GM12878 (cell line): ENCODE measurements at regions not wholly inside any gene's neighbourhood (a gene's known extent, or its start where the extent isn't known, plus 50 kb on each side); places are given as distances from the start of the nearest gene placed in this dataset.

ENCODE experiments used
- ATAC-seq: fragments of 200-7000 bp; cut with Tn5 transposase; 3 replicates; pipeline ENCODE4 v1.9.1; 2020; ENCODE audit warnings: mild to moderate bottlenecking, moderate library complexity
- BruUV-seq: library from RNA; stranded (reverse); fragments of 400-500 nt; replicated peaks from 2 replicates; lab custom pipeline; 2021; lab: Mats Ljungman, UMichigan
- CTCF ChIA-PET: fragments of 300-600 bp; sonication (Branson Sonifier 250); formaldehyde crosslinking; extraction: SDS; loops from one replicate; lab custom pipeline; 2021; ENCODE audit warnings: inconsistent platforms; lab: Yijun Ruan, JAX
- POLR2A ChIA-PET: fragments of 350-600 bp; formaldehyde crosslinking; extraction: SDS; loops from one replicate; lab custom pipeline; 2021; ENCODE audit warnings: inconsistent platforms; lab: Charles Lee
- RAD21 ChIA-PET: fragments of 300-600 bp; sonication (Branson Sonifier 250); formaldehyde crosslinking; loops from one replicate; lab custom pipeline; 2023; ENCODE audit warnings: antibody characterized with exemption; ENCODE audit not compliant: unreplicated experiment; lab: Charles Lee
- SMC1A ChIA-PET: fragments of 300-600 bp; sonication (Branson Sonifier 250); formaldehyde crosslinking; loops from one replicate; lab custom pipeline; 2023; ENCODE audit not compliant: unreplicated experiment, uncharacterized antibody; lab: Charles Lee
- DNase-seq: peaks from one replicate; pipeline ENCODE4 v3.0.0-alpha.2; 2011; ENCODE audit warnings: low read depth, low spot score
- FAIRE-seq: peaks from 3 replicates; lab custom pipeline; 2011; peaks lifted over from hg19 to GRCh38; lab: Jason Lieb, UNC
- H2AFZ ChIP-seq: 2 replicates; pipeline ENCODE4 v1.6.0; 2011; ENCODE audit warnings: low read depth, low read length, control low read depth; ENCODE audit not compliant: control insufficient read depth
- H3K27ac ChIP-seq: 2 replicates; pipeline ENCODE4 v1.5.1; 2011; ENCODE audit warnings: control low read depth; ENCODE audit not compliant: control insufficient read depth, insufficient read depth
- H3K27me3 ChIP-seq, 2 experiments: replicated peaks in 1 of 2; 2 replicates each; pipeline versions ENCODE4 v1.6.0 to v1.6.1; 2011; ENCODE audit warnings: low read length in 1 of 2; ENCODE audit not compliant: control insufficient read depth in 2 of 2, insufficient read depth in 2 of 2
- H3K36me3 ChIP-seq, 2 experiments: 2 replicates each; pipeline ENCODE4 v1.5.1; 2011; ENCODE audit warnings: low read length in 1 of 2; ENCODE audit not compliant: control insufficient read depth in 2 of 2, insufficient read depth in 2 of 2
- H3K4me1 ChIP-seq: 2 replicates; pipeline ENCODE4 v1.6.1; 2011; ENCODE audit warnings: mild to moderate bottlenecking, low read length, moderate library complexity, mixed read lengths; ENCODE audit not compliant: control insufficient read depth, insufficient read depth
- H3K4me2 ChIP-seq: 2 replicates; pipeline ENCODE4 v1.6.0; 2011; ENCODE audit warnings: control low read depth; ENCODE audit not compliant: control insufficient read depth, insufficient read depth
- H3K4me3 ChIP-seq: fragments of 200-600 bp; sonication (generic); 2 replicates; pipeline ENCODE4 v1.5.1; 2016
- H3K79me2 ChIP-seq: 2 replicates; pipeline ENCODE4 v1.6.0; 2011; ENCODE audit warnings: low read length; ENCODE audit not compliant: control insufficient read depth, insufficient read depth
- H3K9ac ChIP-seq: 2 replicates; pipeline ENCODE4 v1.8.0; 2011; ENCODE audit warnings: low read length, control low read depth, mixed read lengths; ENCODE audit not compliant: control insufficient read depth, insufficient read depth
- H3K9me3 ChIP-seq: replicated peaks from 3 replicates; pipeline ENCODE4 v1.5.1; 2011; ENCODE audit warnings: mild to moderate bottlenecking, low read length; ENCODE audit not compliant: control insufficient read depth, insufficient read depth
- H4K20me1 ChIP-seq: 2 replicates; pipeline ENCODE4 v1.6.0; 2011; ENCODE audit not compliant: control insufficient read depth, insufficient read depth
- BACH1 ChIP-seq: fragments of 450-650 bp; IDR thresholded peaks from 2 replicates; pipeline ENCODE4 v1.6.1; 2017; ENCODE audit warnings: mild to moderate bottlenecking, borderline replicate concordance
- CBX5 ChIP-seq: sonication (generic); IDR thresholded peaks from 2 replicates; pipeline ENCODE4 v1.6.1; 2016; ENCODE audit warnings: low read depth, moderate library complexity, mild to moderate bottlenecking, inconsistent platforms
- CEBPB ChIP-seq, 2 experiments: fragments of 150-350 bp in 1 of 2; IDR thresholded peaks; 2 replicates each; pipeline ENCODE4 v1.6.1; 2012 to 2014; ENCODE audit warnings: low read depth in 2 of 2, low read length in 2 of 2, borderline replicate concordance in 1 of 2, inconsistent platforms in 1 of 2
- HCFC1 ChIP-seq: fragments of 150-350 bp; IDR thresholded peaks from 2 replicates; pipeline ENCODE4 v1.6.1; 2014; ENCODE audit warnings: low read length
- MEF2B ChIP-seq: fragments of 450-650 bp; IDR thresholded peaks from 2 replicates; pipeline ENCODE4 v1.6.1; 2018; ENCODE audit warnings: mild to moderate bottlenecking, moderate library complexity; ENCODE audit not compliant: partially characterized antibody, poor library complexity, severe bottlenecking
- NR2F1 ChIP-seq: fragments of 450-650 bp; conservative IDR thresholded peaks from 2 replicates; pipeline ENCODE4 v1.6.1; 2017; ENCODE audit warnings: mild to moderate bottlenecking
- SMAD5 ChIP-seq: IDR thresholded peaks from 2 replicates; pipeline ENCODE4 v1.6.1; 2016; ENCODE audit warnings: antibody characterized with exemption, low read depth
- SMARCA5 ChIP-seq: fragments of 450-650 bp; IDR thresholded peaks from 2 replicates; pipeline ENCODE4 v1.6.1; 2017; ENCODE audit warnings: mild to moderate bottlenecking
- SMC3 ChIP-seq: IDR thresholded peaks from 2 replicates; pipeline ENCODE4 v1.6.1; 2011; ENCODE audit warnings: low read length, improper control_type of control experiment, borderline replicate concordance
- SREBF2 ChIP-seq: IDR thresholded peaks from 2 replicates; pipeline ENCODE4 v1.6.1; 2012; ENCODE audit warnings: mild to moderate bottlenecking, low read length
- STAT3 ChIP-seq: IDR thresholded peaks from 2 replicates; pipeline ENCODE4 v1.6.1; 2011; ENCODE audit warnings: low read depth, low read length, improper control_type of control experiment
- TCF3 ChIP-seq: IDR thresholded peaks from 2 replicates; pipeline ENCODE4 v1.6.1; 2012; ENCODE audit warnings: low read depth, mild to moderate bottlenecking, low read length, borderline replicate concordance; ENCODE audit not compliant: insufficient read depth
- ZNF207 ChIP-seq: fragments of 450-650 bp; IDR thresholded peaks from 2 replicates; pipeline ENCODE4 v1.6.1; 2014; ENCODE audit warnings: antibody characterized with exemption, mild to moderate bottlenecking, borderline replicate concordance
- ZNF217 ChIP-seq: fragments of 450-650 bp; IDR thresholded peaks from 2 replicates; pipeline ENCODE4 v1.6.1; 2017; ENCODE audit warnings: antibody characterized with exemption, mild to moderate bottlenecking
- WGBS: methylation state at CpG from one replicate; pipeline ENCODE4 v1.1.6; 2016; ENCODE audit warnings: low lambda C conversion rate; ENCODE audit not compliant: insufficient replicate concordance, insufficient coverage; ENCODE audit errors: missing lambda C conversion rate; 5-methylcytosine and 5-hydroxymethylcytosine counted together
- in situ Hi-C: fragments of 300-500 bp; cut with MboI; formaldehyde crosslinking; loops from 9 replicates; pipeline ENCODE4 v1.14.3; 2018; ENCODE audit warnings: mixed read lengths
- intact Hi-C: fragments of 100-400 bp; cut with micrococcal nuclease; formaldehyde crosslinking; loops from one replicate; pipeline ENCODE4 v1.14.2; 2022; ENCODE audit not compliant: unreplicated experiment
- TF ChIP-seq, protein P1 (sequence below): fragments of 450-650 bp; conservative IDR thresholded peaks from 2 replicates; pipeline ENCODE4 v1.6.1; 2017; ENCODE audit warnings: mild to moderate bottlenecking, moderate library complexity
- TF ChIP-seq, protein P2 (sequence below): fragments of 450-650 bp; IDR thresholded peaks from 2 replicates; pipeline ENCODE4 v1.6.1; 2017; ENCODE audit warnings: mild to moderate bottlenecking
- TF ChIP-seq, protein P3 (sequence below): fragments of 450-650 bp; IDR thresholded peaks from 2 replicates; pipeline ENCODE4 v1.6.1; 2017; ENCODE audit warnings: antibody characterized with exemption, mild to moderate bottlenecking, moderate library complexity

DNA sequence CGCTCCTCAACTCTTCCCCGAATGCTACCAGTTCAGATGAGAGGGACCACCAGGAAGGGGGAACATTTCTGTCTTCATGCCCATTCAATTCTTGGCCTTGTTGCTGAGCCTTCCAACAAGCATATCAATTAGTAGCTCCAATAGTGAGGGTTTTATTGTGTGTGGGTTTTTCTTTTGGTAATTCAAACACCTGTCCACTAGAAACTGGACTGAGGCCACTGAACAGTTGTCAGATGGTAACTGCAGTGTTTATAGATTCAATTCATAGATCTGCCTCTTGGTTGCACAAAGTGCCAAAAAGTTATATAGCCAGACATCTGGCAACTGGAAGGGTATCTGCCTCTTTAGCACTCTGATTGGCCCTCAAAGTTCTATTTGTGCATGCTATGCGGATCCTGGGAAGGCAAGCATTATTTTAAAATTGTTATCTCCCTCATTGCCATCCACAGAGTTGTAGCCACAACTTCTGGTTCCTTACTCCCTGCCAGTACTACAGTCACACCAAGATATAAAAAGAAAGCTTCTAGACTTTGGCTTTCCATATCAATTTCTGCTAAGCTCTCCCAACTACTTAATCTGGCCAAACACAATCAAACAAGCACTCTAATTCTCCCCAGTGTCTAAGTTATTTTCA lies 83.3 kb upstream of the ZNF521 start:
- ChIA-PET POLR2A (no interaction called here), CTCF (no interaction called here), SMC1A (no interaction called here), RAD21 (no interaction called here)
- H3K36me3 ChIP-seq: no peaks in the 10 kb centered on the region
- no peaks in the 10 kb centered on the region for H3K9me3 ChIP-seq
- intact Hi-C loops: no loop called here
- H2AFZ ChIP-seq: no peak overlapping the region
- H3K79me2 ChIP-seq: no peaks in the 10 kb centered on the region
- H3K4me2 ChIP-seq: no peak overlapping the region
- H3K4me1 ChIP-seq: no peaks in the 10 kb centered on the region
- no peak for FAIRE-seq
- no peak for DNase-seq
- BruUV-seq: no TSS peak
- no peak for ATAC-seq
- no peaks in the 10 kb centered on the region; a peak in 1 of 4 replicates for H3K27me3 ChIP-seq
- H4K20me1 ChIP-seq: no peaks in the 10 kb centered on the region
- no peak overlapping the region for H3K9ac ChIP-seq
- no peak overlapping the region for H3K4me3 ChIP-seq
- WGBS: 47% methylated on average over 3 of the region's 3 CpGs
- no peak overlapping the region for H3K27ac ChIP-seq
- in situ Hi-C loops: no loop called here
- TF ChIP-seq CEBPB (IDR thresholded peaks at IDR 0.05; ENCODE audit: borderline replicate concordance in 1 of 2, low read depth in 2 of 2, low read length in 2 of 2): no peak
- TF ChIP-seq NR2F1: no peak
- TF ChIP-seq STAT3: no peak
- no peak for TF ChIP-seq HCFC1
- TF ChIP-seq SMAD5: no peak
- TF ChIP-seq SMC3: no peak
- TF ChIP-seq SREBF2: no peak
- no peak for TF ChIP-seq MEF2B
- TF ChIP-seq SMARCA5: no peak
- TF ChIP-seq, protein P1, sequence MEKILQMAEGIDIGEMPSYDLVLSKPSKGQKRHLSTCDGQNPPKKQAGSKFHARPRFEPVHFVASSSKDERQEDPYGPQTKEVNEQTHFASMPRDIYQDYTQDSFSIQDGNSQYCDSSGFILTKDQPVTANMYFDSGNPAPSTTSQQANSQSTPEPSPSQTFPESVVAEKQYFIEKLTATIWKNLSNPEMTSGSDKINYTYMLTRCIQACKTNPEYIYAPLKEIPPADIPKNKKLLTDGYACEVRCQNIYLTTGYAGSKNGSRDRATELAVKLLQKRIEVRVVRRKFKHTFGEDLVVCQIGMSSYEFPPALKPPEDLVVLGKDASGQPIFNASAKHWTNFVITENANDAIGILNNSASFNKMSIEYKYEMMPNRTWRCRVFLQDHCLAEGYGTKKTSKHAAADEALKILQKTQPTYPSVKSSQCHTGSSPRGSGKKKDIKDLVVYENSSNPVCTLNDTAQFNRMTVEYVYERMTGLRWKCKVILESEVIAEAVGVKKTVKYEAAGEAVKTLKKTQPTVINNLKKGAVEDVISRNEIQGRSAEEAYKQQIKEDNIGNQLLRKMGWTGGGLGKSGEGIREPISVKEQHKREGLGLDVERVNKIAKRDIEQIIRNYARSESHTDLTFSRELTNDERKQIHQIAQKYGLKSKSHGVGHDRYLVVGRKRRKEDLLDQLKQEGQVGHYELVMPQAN: no peak
- TF ChIP-seq, protein P2, sequence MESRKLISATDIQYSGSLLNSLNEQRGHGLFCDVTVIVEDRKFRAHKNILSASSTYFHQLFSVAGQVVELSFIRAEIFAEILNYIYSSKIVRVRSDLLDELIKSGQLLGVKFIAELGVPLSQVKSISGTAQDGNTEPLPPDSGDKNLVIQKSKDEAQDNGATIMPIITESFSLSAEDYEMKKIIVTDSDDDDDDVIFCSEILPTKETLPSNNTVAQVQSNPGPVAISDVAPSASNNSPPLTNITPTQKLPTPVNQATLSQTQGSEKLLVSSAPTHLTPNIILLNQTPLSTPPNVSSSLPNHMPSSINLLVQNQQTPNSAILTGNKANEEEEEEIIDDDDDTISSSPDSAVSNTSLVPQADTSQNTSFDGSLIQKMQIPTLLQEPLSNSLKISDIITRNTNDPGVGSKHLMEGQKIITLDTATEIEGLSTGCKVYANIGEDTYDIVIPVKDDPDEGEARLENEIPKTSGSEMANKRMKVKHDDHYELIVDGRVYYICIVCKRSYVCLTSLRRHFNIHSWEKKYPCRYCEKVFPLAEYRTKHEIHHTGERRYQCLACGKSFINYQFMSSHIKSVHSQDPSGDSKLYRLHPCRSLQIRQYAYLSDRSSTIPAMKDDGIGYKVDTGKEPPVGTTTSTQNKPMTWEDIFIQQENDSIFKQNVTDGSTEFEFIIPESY: no peak
- no peak for TF ChIP-seq ZNF217
- TF ChIP-seq, protein P3, sequence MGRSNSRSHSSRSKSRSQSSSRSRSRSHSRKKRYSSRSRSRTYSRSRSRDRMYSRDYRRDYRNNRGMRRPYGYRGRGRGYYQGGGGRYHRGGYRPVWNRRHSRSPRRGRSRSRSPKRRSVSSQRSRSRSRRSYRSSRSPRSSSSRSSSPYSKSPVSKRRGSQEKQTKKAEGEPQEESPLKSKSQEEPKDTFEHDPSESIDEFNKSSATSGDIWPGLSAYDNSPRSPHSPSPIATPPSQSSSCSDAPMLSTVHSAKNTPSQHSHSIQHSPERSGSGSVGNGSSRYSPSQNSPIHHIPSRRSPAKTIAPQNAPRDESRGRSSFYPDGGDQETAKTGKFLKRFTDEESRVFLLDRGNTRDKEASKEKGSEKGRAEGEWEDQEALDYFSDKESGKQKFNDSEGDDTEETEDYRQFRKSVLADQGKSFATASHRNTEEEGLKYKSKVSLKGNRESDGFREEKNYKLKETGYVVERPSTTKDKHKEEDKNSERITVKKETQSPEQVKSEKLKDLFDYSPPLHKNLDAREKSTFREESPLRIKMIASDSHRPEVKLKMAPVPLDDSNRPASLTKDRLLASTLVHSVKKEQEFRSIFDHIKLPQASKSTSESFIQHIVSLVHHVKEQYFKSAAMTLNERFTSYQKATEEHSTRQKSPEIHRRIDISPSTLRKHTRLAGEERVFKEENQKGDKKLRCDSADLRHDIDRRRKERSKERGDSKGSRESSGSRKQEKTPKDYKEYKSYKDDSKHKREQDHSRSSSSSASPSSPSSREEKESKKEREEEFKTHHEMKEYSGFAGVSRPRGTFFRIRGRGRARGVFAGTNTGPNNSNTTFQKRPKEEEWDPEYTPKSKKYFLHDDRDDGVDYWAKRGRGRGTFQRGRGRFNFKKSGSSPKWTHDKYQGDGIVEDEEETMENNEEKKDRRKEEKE: no peak
- TF ChIP-seq CBX5: no peak
- no peak for TF ChIP-seq BACH1
- no peak for TF ChIP-seq TCF3
- no peak for TF ChIP-seq ZNF207
